Neural cell (in vitro differentiated cells): ENCODE measurements at regions not wholly inside any gene's neighbourhood (a gene's known extent, or its start where the extent isn't known, plus 50 kb on each side); places are given as distances from the start of the nearest gene placed in this dataset.

Experiments
- H2AFZ ChIP-seq: fragments of 200-600, 300-800 bp; sonication (generic), shearing (Covaris generic); 2 replicates; pipeline ENCODE4 v1.6.0; 2014; ENCODE audit warnings: low read depth, mild to moderate bottlenecking, antibody characterized with exemption, low read length, moderate library complexity
- H3F3A ChIP-seq: fragments of 200-600 bp; shearing (Covaris generic); 2 replicates; pipeline ENCODE4 v1.6.1; 2016; ENCODE audit warnings: mild to moderate bottlenecking, moderate library complexity, mixed read lengths, antibody characterized with exemption, low read length; ENCODE audit not compliant: insufficient read depth, poor library complexity, severe bottlenecking
- H3K27ac ChIP-seq: fragments of 200-600, 300-800 bp; sonication (generic), shearing (Covaris generic); 2 replicates; pipeline ENCODE4 v1.5.1; 2014; ENCODE audit warnings: mild to moderate bottlenecking, low read length, moderate library complexity
- H3K27me3 ChIP-seq: fragments of 300-800, 200-600 bp; sonication (generic), shearing (Covaris generic); 2 replicates; pipeline ENCODE4 v1.6.0; 2014; ENCODE audit warnings: mild to moderate bottlenecking, low read depth, low read length, moderate library complexity; ENCODE audit not compliant: insufficient read depth
- H3K36me3 ChIP-seq: fragments of 300-800, 200-600 bp; sonication (generic), shearing (Covaris generic); 2 replicates; pipeline ENCODE4 v1.5.1; 2014; ENCODE audit warnings: mild to moderate bottlenecking, antibody characterized with exemption, low read length, moderate library complexity; ENCODE audit not compliant: insufficient read depth
- H3K4me2 ChIP-seq: fragments of 300-800, 200-600 bp; sonication (generic), shearing (Covaris generic); 2 replicates; pipeline ENCODE4 v1.6.0; 2014; ENCODE audit warnings: mild to moderate bottlenecking, low read length
- H3K4me3 ChIP-seq: fragments of 300-800, 200-600 bp; sonication (generic), shearing (Covaris generic); 2 replicates; pipeline ENCODE4 v1.5.1; 2014; ENCODE audit warnings: mild to moderate bottlenecking, low read length, moderate library complexity
- H3K79me2 ChIP-seq: fragments of 200-600 bp; shearing (Covaris generic); replicated peaks from 2 replicates; pipeline ENCODE4 v1.6.0; 2014; ENCODE audit warnings: mild to moderate bottlenecking, low read length, moderate library complexity; ENCODE audit not compliant: insufficient read depth
- H3K9ac ChIP-seq: fragments of 300-800, 200-600 bp; sonication (generic), shearing (Covaris generic); 2 replicates; pipeline ENCODE4 v1.6.1; 2016; ENCODE audit warnings: mild to moderate bottlenecking, low read length, mixed read lengths
- H3K9me2 ChIP-seq: fragments of 200-600 bp; shearing (Covaris generic); 2 replicates; pipeline ENCODE4 v1.6.1; 2016; ENCODE audit warnings: mild to moderate bottlenecking, low read length, mixed read lengths; ENCODE audit not compliant: insufficient read depth
- H3K9me3 ChIP-seq: fragments of 200-600, 300-800 bp; sonication (generic), shearing (Covaris generic); 2 replicates; pipeline ENCODE4 v1.6.1; 2016; ENCODE audit warnings: mild to moderate bottlenecking, mixed run types, low read length, moderate library complexity, mixed read lengths
- H4K20me1 ChIP-seq: fragments of 200-600 bp; shearing (Covaris generic); 2 replicates; pipeline ENCODE4 v1.6.1; 2016; ENCODE audit warnings: mild to moderate bottlenecking, mixed run types; ENCODE audit not compliant: insufficient read depth
- EP300 ChIP-seq: fragments of 450-650 bp; conservative IDR thresholded peaks from 2 replicates; pipeline ENCODE4 v1.6.1; 2014; ENCODE audit warnings: antibody characterized with exemption, mild to moderate bottlenecking, moderate library complexity; ENCODE audit not compliant: poor library complexity, severe bottlenecking
- EZH2 ChIP-seq: fragments of 200-600, 300-800 bp; shearing (Covaris generic), sonication (generic); IDR thresholded peaks from 2 replicates; pipeline ENCODE4 v1.6.1; 2014; ENCODE audit warnings: antibody characterized with exemption, low read length, borderline replicate concordance, mild to moderate bottlenecking; ENCODE audit not compliant: insufficient read depth, poor library complexity, severe bottlenecking
- MXI1 ChIP-seq: fragments of 450-650 bp; conservative IDR thresholded peaks from 2 replicates; pipeline ENCODE4 v1.6.1; 2014; ENCODE audit warnings: antibody characterized with exemption, mild to moderate bottlenecking; ENCODE audit not compliant: poor library complexity, severe bottlenecking
- POLR2AphosphoS5 ChIP-seq: IDR thresholded peaks from 2 replicates; pipeline ENCODE4 v1.6.1; 2012
- RAD21 ChIP-seq: fragments of 450-650 bp; conservative IDR thresholded peaks from 2 replicates; pipeline ENCODE4 v1.6.1; 2014; ENCODE audit warnings: antibody characterized with exemption, mild to moderate bottlenecking, moderate library complexity
- REST ChIP-seq: IDR thresholded peaks from 2 replicates; pipeline ENCODE4 v1.6.1; 2012; ENCODE audit warnings: borderline replicate concordance
- SMC3 ChIP-seq: fragments of 450-650 bp; conservative IDR thresholded peaks from 2 replicates; pipeline ENCODE4 v1.6.1; 2014; ENCODE audit warnings: antibody characterized with exemption, mild to moderate bottlenecking, moderate library complexity; ENCODE audit not compliant: poor library complexity
- TAF1 ChIP-seq: IDR thresholded peaks from 2 replicates; pipeline ENCODE4 v1.6.1; 2012; ENCODE audit warnings: low read depth
- TF ChIP-seq, protein P1 (sequence below): fragments of 450-650 bp; IDR thresholded peaks from 2 replicates; pipeline ENCODE4 v1.5.1; 2014; ENCODE audit warnings: antibody characterized with exemption, mild to moderate bottlenecking, moderate library complexity; ENCODE audit not compliant: poor library complexity, severe bottlenecking

GRCh38 chr6:6892744-6893583, 214.8 kb upstream of the RREB1 start:
- Histone ChIP-seq H3K27ac (no peak overlapping the region), H3K9me3 (no peaks in the 10 kb centered on the region), H3K36me3 (no peaks in the 10 kb centered on the region), H4K20me1 (no peaks in the 10 kb centered on the region), H3K4me2 (no peak overlapping the region), H3K9ac (no peak overlapping the region), H3F3A (no peaks in the 10 kb centered on the region), H3K27me3 (no peaks in the 10 kb centered on the region), H2AFZ (no peak overlapping the region), H3K4me3 (no peak overlapping the region), H3K9me2 (no peaks in the 10 kb centered on the region), H3K79me2 (no peaks in the 10 kb centered on the region)
- TF ChIP-seq SMC3 (no peak), RAD21 (no peak), POLR2AphosphoS5 (no peak)

GRCh38 chr6:6893701-6894100, 214.1 kb upstream of the RREB1 start:
- H3K36me3 ChIP-seq = no peaks in the 10 kb centered on the region
- no peaks in the 10 kb centered on the region for H3K27me3 ChIP-seq
- H3K9me2 ChIP-seq = no peaks in the 10 kb centered on the region
- no peak for TF ChIP-seq RAD21
- no peaks in the 10 kb centered on the region for H4K20me1 ChIP-seq
- no peak overlapping the region for H2AFZ ChIP-seq
- H3K9ac ChIP-seq = no peak overlapping the region
- H3K4me2 ChIP-seq = no peak overlapping the region
- H3F3A ChIP-seq = no peaks in the 10 kb centered on the region
- no peak overlapping the region for H3K4me3 ChIP-seq
- H3K27ac ChIP-seq = no peak overlapping the region
- H3K9me3 ChIP-seq = no peaks in the 10 kb centered on the region
- H3K79me2 ChIP-seq = no peaks in the 10 kb centered on the region

GRCh38 chr6:6895929-6896328, 211.8 kb upstream of the RREB1 start:
- no peaks in the 10 kb centered on the region for H3K9me2 ChIP-seq
- H3K9me3 ChIP-seq = no peaks in the 10 kb centered on the region
- H3K4me3 ChIP-seq = no peak overlapping the region
- no peak for TF ChIP-seq REST
- no peak for TF ChIP-seq MXI1
- TF ChIP-seq, protein P1, sequence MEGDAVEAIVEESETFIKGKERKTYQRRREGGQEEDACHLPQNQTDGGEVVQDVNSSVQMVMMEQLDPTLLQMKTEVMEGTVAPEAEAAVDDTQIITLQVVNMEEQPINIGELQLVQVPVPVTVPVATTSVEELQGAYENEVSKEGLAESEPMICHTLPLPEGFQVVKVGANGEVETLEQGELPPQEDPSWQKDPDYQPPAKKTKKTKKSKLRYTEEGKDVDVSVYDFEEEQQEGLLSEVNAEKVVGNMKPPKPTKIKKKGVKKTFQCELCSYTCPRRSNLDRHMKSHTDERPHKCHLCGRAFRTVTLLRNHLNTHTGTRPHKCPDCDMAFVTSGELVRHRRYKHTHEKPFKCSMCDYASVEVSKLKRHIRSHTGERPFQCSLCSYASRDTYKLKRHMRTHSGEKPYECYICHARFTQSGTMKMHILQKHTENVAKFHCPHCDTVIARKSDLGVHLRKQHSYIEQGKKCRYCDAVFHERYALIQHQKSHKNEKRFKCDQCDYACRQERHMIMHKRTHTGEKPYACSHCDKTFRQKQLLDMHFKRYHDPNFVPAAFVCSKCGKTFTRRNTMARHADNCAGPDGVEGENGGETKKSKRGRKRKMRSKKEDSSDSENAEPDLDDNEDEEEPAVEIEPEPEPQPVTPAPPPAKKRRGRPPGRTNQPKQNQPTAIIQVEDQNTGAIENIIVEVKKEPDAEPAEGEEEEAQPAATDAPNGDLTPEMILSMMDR = no peak
- no peak for TF ChIP-seq TAF1
- no peak for TF ChIP-seq RAD21
- no peak for TF ChIP-seq POLR2AphosphoS5
- no peak for TF ChIP-seq EZH2
- no peak for TF ChIP-seq EP300
- TF ChIP-seq SMC3 = no peak
- no peaks in the 10 kb centered on the region for H4K20me1 ChIP-seq
- H3K27ac ChIP-seq = no peak overlapping the region
- no peaks in the 10 kb centered on the region for H3K27me3 ChIP-seq
- H2AFZ ChIP-seq = no peak overlapping the region
- H3K79me2 ChIP-seq = no peaks in the 10 kb centered on the region
- H3K4me2 ChIP-seq = no peak overlapping the region
- no peak overlapping the region for H3K9ac ChIP-seq
- no peaks in the 10 kb centered on the region for H3K36me3 ChIP-seq
- no peaks in the 10 kb centered on the region for H3F3A ChIP-seq
